ENCODE measurements at regions not wholly inside any gene's neighbourhood (a gene's known extent, or its start where the extent isn't known, plus 50 kb on each side); places are given as distances from the start of the nearest gene placed in this dataset.

- TF ChIP-seq, protein P1, sequence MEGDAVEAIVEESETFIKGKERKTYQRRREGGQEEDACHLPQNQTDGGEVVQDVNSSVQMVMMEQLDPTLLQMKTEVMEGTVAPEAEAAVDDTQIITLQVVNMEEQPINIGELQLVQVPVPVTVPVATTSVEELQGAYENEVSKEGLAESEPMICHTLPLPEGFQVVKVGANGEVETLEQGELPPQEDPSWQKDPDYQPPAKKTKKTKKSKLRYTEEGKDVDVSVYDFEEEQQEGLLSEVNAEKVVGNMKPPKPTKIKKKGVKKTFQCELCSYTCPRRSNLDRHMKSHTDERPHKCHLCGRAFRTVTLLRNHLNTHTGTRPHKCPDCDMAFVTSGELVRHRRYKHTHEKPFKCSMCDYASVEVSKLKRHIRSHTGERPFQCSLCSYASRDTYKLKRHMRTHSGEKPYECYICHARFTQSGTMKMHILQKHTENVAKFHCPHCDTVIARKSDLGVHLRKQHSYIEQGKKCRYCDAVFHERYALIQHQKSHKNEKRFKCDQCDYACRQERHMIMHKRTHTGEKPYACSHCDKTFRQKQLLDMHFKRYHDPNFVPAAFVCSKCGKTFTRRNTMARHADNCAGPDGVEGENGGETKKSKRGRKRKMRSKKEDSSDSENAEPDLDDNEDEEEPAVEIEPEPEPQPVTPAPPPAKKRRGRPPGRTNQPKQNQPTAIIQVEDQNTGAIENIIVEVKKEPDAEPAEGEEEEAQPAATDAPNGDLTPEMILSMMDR (IDR thresholded peaks at IDR 0.05) = no peak
- TF ChIP-seq ZFX (IDR thresholded peaks at IDR 0.05; ENCODE audit: borderline replicate concordance) = no peak
- H3K27ac ChIP-seq = no peak overlapping the region
These were observed 111.3 kb upstream of the LHX1 start for GRCh38 chr17:36825951-36826350.

DNA sequence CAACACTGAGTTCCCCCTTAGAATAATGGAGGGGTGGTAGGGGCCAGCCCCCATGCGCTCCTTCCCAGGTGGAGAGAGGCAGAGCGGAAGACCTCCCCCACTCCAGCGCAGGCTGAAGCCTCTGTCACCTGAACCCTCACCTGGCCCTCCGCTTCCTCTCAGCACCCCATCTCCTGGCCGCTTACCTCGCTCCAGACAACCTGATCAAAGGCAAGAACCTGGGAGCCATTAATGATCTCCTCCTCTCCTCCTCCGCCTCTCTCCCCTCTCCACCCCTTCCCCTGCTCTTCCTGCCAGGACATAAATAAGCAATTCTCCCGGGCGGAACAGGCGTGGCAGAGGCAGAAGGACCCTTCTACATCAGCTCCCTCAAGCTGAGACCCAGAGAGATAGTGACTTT is 110.2 kb upstream of the LHX1 start:
- no peak overlapping the region for H3K27ac ChIP-seq
- TF ChIP-seq, protein P1 (IDR thresholded peaks at IDR 0.05) = no peak
- no peak for TF ChIP-seq ZFX (IDR thresholded peaks at IDR 0.05; ENCODE audit: borderline replicate concordance)

GRCh38 chr17:36829676-36830075 is 107.6 kb upstream of the LHX1 start:
- TF ChIP-seq, protein P1 (IDR thresholded peaks at IDR 0.05) = no peak
- TF ChIP-seq ZFX (IDR thresholded peaks at IDR 0.05; ENCODE audit: borderline replicate concordance) = no peak
- no peak overlapping the region for H3K27ac ChIP-seq

GRCh38 chr17:36833279-36833678 is 104.0 kb upstream of the LHX1 start:
- H3K27ac ChIP-seq = no peak overlapping the region
- TF ChIP-seq, protein P1 (IDR thresholded peaks at IDR 0.05) = no peak
- TF ChIP-seq ZFX (IDR thresholded peaks at IDR 0.05; ENCODE audit: borderline replicate concordance) = no peak

DNA sequence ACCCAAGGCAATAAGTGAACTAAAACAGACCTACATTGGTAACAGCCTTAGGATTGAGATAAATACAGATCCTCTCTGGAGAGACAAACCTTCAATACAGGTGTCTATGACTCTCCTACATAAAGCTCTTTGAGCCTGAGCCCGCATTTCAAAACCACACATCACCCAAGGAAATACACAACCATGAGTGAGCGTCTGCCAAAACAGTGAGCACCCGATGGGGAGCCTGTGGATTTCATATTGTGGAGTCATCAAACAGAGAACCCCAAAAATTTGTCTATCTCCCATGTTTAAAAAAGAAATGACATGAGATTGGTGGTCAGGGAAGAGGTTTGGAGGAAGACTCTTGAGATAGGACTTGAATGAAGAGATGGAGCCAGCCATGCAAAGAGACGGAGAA is 102.2 kb upstream of the LHX1 start:
- no peak overlapping the region for H3K27ac ChIP-seq
- TF ChIP-seq, protein P1 (IDR thresholded peaks at IDR 0.05) = no peak
- TF ChIP-seq ZFX (IDR thresholded peaks at IDR 0.05; ENCODE audit: borderline replicate concordance) = no peak

DNA sequence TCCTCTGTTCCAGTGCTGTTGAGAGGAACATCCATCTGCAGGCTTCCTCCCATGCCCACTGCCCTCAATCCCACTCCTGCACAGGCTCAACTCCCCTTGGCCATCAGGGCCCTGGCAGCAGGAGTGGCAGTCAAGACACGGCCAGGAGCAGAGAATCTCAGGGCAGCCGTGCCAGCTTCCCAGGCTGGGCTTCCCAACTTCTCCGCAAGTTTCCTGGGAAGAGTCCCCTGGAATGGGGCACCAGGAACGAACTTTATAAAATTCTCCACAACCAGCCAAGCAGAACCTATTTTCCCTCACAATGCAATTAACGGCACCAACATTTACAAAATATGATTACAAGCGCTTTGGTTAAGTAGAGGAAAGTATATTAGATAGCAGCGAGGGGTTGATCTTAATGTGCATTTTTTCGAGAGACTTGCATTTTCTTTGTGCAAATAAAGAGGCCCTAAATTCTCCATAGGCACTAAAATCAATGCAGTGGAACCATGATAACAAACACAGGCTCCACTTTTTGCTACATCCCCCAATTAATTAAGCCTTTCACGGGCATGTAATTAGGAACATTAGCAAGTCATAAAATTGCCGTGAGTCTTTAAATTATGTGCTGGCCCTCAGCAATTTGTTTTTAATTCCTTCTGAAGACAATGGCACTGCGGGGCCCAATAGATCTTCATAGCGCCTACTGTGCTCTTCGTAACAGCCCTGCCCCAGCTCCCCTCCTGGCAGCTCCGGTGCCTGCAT is 99.9 kb upstream of the LHX1 start:
- TF ChIP-seq, protein P1 (IDR thresholded peaks at IDR 0.05) = no peak
- TF ChIP-seq ZFX (IDR thresholded peaks at IDR 0.05; ENCODE audit: borderline replicate concordance) = no peak

GRCh38 chr17:36837939-36838272 is 99.4 kb upstream of the LHX1 start:
- no peak overlapping the region for H3K27ac ChIP-seq
- TF ChIP-seq, protein P1 (IDR thresholded peaks at IDR 0.05) = no peak
- no peak for TF ChIP-seq ZFX (IDR thresholded peaks at IDR 0.05; ENCODE audit: borderline replicate concordance)

More for the DNA sequence above, 99.9 kb upstream of the LHX1 start:
- H3K27ac ChIP-seq = no peak overlapping the region
